Keratinocyte (primary cell): ENCODE measurements at regions not wholly inside any gene's neighbourhood (a gene's known extent, or its start where the extent isn't known, plus 50 kb on each side); places are given as distances from the start of the nearest gene placed in this dataset.

Experiments used
- EZH2 ChIP-seq: IDR thresholded peaks from one replicate; pipeline ENCODE4 v1.6.1; 2012; ENCODE audit warnings: inconsistent platforms, mild to moderate bottlenecking, low read length, moderate library complexity
- TF ChIP-seq, protein P1 (sequence below), 3 experiments: IDR thresholded peaks in 1 of 3; conservative IDR thresholded peaks in 1 of 3; optimal IDR thresholded peaks in 1 of 3; 2 replicates in 2 of 3; 3 replicates in 1 of 3; pipeline versions ENCODE3 to v1.5.1; 2011; ENCODE audit warnings: low read length in 3 of 3, mild to moderate bottlenecking in 3 of 3, moderate library complexity in 2 of 3, control low read depth in 1 of 3, inconsistent platforms in 1 of 3; ENCODE audit not compliant: insufficient read depth in 2 of 3; ENCODE audit errors: extremely low read depth in 1 of 3

DNA sequence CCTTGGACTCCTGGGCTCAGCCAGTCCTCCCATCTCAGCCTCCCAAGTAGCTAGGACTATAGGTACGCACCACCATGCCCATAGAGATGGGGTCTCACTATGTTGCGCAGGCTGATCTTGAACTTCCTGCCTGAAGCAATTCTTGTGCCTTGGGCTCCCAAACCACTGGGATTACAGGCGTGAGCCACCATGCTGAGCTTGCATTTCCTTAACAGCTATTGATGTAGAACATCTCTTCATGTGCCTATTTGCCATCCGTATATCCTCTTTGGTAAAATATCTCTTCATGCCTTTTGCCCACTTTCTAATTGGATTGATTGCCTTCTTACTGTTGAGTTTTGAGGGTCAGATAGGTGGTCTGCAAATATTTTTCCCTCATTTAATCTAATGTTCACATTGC, 208.9 kb upstream of the TLE3 start:
- TF ChIP-seq, protein P1, sequence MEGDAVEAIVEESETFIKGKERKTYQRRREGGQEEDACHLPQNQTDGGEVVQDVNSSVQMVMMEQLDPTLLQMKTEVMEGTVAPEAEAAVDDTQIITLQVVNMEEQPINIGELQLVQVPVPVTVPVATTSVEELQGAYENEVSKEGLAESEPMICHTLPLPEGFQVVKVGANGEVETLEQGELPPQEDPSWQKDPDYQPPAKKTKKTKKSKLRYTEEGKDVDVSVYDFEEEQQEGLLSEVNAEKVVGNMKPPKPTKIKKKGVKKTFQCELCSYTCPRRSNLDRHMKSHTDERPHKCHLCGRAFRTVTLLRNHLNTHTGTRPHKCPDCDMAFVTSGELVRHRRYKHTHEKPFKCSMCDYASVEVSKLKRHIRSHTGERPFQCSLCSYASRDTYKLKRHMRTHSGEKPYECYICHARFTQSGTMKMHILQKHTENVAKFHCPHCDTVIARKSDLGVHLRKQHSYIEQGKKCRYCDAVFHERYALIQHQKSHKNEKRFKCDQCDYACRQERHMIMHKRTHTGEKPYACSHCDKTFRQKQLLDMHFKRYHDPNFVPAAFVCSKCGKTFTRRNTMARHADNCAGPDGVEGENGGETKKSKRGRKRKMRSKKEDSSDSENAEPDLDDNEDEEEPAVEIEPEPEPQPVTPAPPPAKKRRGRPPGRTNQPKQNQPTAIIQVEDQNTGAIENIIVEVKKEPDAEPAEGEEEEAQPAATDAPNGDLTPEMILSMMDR (optimal IDR thresholded peaks at IDR 0.05 in 1 of 3, IDR thresholded peaks at IDR 0.05 in 1 of 3, conservative IDR thresholded peaks at IDR 0.05 in 1 of 3; ENCODE audit: extremely low read depth in 1 of 3, insufficient read depth in 2 of 3, low read length in 3 of 3) = no peak
- TF ChIP-seq EZH2 = no peak
